Ovary (tissue), 7 donors: ENCODE measurements at regions not wholly inside any gene's neighbourhood (a gene's known extent, or its start where the extent isn't known, plus 50 kb on each side); places are given as distances from the start of the nearest gene placed in this dataset.

Experiments
- DNase-seq, 5 donors: peaks; one replicate each; pipeline ENCODE4 v3.0.0-alpha.2; 2019 to 2020
- H3K27ac ChIP-seq, 2 donors: fragments of 200-600 bp; one replicate each; pipeline versions ENCODE4 v1.5.1 to v1.8.0; 2019 to 2022
- H3K27me3 ChIP-seq: fragments of 200-600 bp; one replicate; pipeline ENCODE4 v1.8.0; 2022
- H3K36me3 ChIP-seq: fragments of 200-600 bp; sonication (generic); one replicate; pipeline ENCODE4 v1.5.1; 2019
- H3K4me1 ChIP-seq: one replicate; pipeline ENCODE4 v1.8.1; 2013; ENCODE audit warnings: mild to moderate bottlenecking, moderate library complexity; ENCODE audit not compliant: insufficient read depth
- H3K4me3 ChIP-seq: fragments of 200-600 bp; sonication (generic); one replicate; pipeline ENCODE4 v1.5.1; 2017
- H3K9me3 ChIP-seq, 2 donors: fragments of 200-600 bp in 1 of 2; sonication (generic) in 1 of 2; one replicate each; pipeline versions ENCODE4 v1.5.1 to v1.8.1; 2013 to 2019; ENCODE audit warnings: mild to moderate bottlenecking in 1 of 2, moderate library complexity in 1 of 2
- CTCF ChIP-seq, 3 donors: fragments of 450-650 bp in 2 of 3; fragments of 200-600 bp in 1 of 3; IDR thresholded peaks; one replicate each; pipeline versions ENCODE4 v1.5.1 to v1.8.0; 2016 to 2022; ENCODE audit warnings: antibody characterized with exemption in 3 of 3, mild to moderate bottlenecking in 1 of 3
- EP300 ChIP-seq: sonication (generic); formaldehyde crosslinking; IDR thresholded peaks from one replicate; pipeline ENCODE4 v1.6.1; 2017; ENCODE audit warnings: antibody characterized with exemption
- POLR2A ChIP-seq: fragments of 450-650 bp; IDR thresholded peaks from one replicate; pipeline ENCODE4 v1.6.1; 2017; ENCODE audit warnings: antibody characterized with exemption, mild to moderate bottlenecking, moderate library complexity
- WGBS, 3 donors: extraction: QIAGEN DNeasy Blood & Tissue Kit in 1 of 3; methylation state at CpG; one replicate each; pipeline versions ENCODE4 v1.1.5 to v1.1.7; 2013 to 2017; 5-methylcytosine and 5-hydroxymethylcytosine counted together
- intact Hi-C, 4 donors: fragments of 100-400 bp; cut with DNase I; formaldehyde crosslinking; loops; one replicate each; pipeline versions ENCODE4 v1.11.0 to v1.15.1; 2022 to 2023
- donor health status: DM: no; HTN: no; CAD: no; lungs with moderate emphysema.
- donor health status: DM: no; HTN: no; CAD: no.
- donor health status: Bipolar disorder and iron deficiency.
- donor health status: DM: no; HTN: no; CAD: no.
- donor health status: DM: yes; HTN: yes; CAD: no.

- DNase-seq: no peak
- intact Hi-C loops: no loop called here
- H3K4me3 ChIP-seq: no peak overlapping the region
- no peaks in the 10 kb centered on the region for H3K27me3 ChIP-seq
- no peaks in the 10 kb centered on the region for H3K36me3 ChIP-seq
- no peaks in the 10 kb centered on the region for H3K4me1 ChIP-seq
- H3K9me3 ChIP-seq: no peaks in the 10 kb centered on the region
- 59 to 75% (median 62%) methylated on average over 2 of the region's 2 CpGs for WGBS, 3 donors
- no peak for TF ChIP-seq EP300
- TF ChIP-seq CTCF (IDR thresholded peaks at IDR 0.05): no peak
- no peak for TF ChIP-seq POLR2A
- H3K27ac ChIP-seq: no peak overlapping the region
Observed at GRCh38 chr12:23423796-23424195, 525.7 kb downstream of the SOX5 start.

GRCh38 chr12:23424685-23425084 lies 524.8 kb downstream of the SOX5 start:
- intact Hi-C loops: no loop called here

GRCh38 chr12:23426328-23426727 lies 523.1 kb downstream of the SOX5 start:
- intact Hi-C loops: no loop called here
- 65 to 69% (median 68%) methylated on average over 6 of the region's 6 CpGs for WGBS, 3 donors
- Histone ChIP-seq H3K27me3 (no peaks in the 10 kb centered on the region), H3K4me3 (no peak overlapping the region), H3K4me1 (no peaks in the 10 kb centered on the region), H3K9me3 (no peaks in the 10 kb centered on the region), H3K36me3 (no peaks in the 10 kb centered on the region), H3K27ac (no peak overlapping the region)
- DNase-seq: no peak
- TF ChIP-seq POLR2A (no peak), EP300 (no peak), CTCF (IDR thresholded peaks at IDR 0.05) (no peak)

More at GRCh38 chr12:23424685-23425084, 524.8 kb downstream of the SOX5 start:
- DNase-seq: no peak
- TF ChIP-seq CTCF (IDR thresholded peaks at IDR 0.05) (no peak), EP300 (no peak), POLR2A (no peak)
- 89 to 91% (median 89%) methylated on average over 9 of the region's 9 CpGs for WGBS, 3 donors
- no peak overlapping the region for H3K4me3 ChIP-seq
- H3K36me3 ChIP-seq: no peaks in the 10 kb centered on the region
- H3K9me3 ChIP-seq: no peaks in the 10 kb centered on the region
- H3K4me1 ChIP-seq: no peaks in the 10 kb centered on the region
- H3K27ac ChIP-seq: no peak overlapping the region
- no peaks in the 10 kb centered on the region for H3K27me3 ChIP-seq

- H3K4me1 ChIP-seq: no peaks in the 10 kb centered on the region
Observed at GRCh38 chr12:23428758-23429157, 520.7 kb downstream of the SOX5 start.

More at GRCh38 chr12:23428758-23429157, 520.7 kb downstream of the SOX5 start:
- intact Hi-C loops: no loop called here
- 80 to 84% (median 83%) methylated on average over 6 of the region's 6 CpGs for WGBS, 3 donors
- no peak overlapping the region for H3K4me3 ChIP-seq
- TF ChIP-seq CTCF (IDR thresholded peaks at IDR 0.05): no peak
- no peak for TF ChIP-seq POLR2A
- TF ChIP-seq EP300: no peak
- H3K27ac ChIP-seq: no peak overlapping the region
- H3K36me3 ChIP-seq: no peaks in the 10 kb centered on the region
- no peaks in the 10 kb centered on the region for H3K27me3 ChIP-seq
- DNase-seq: no peak
- H3K9me3 ChIP-seq: no peaks in the 10 kb centered on the region
